ENCODE measurements at regions not wholly inside any gene's neighbourhood (a gene's known extent, or its start where the extent isn't known, plus 50 kb on each side); places are given as distances from the start of the nearest gene placed in this dataset.

- TF ChIP-seq POLR2A (IDR thresholded peaks at IDR 0.05; ENCODE audit: low read length) (no peak), GATA1 (IDR thresholded peaks at IDR 0.05; ENCODE audit: low read depth, low read length) (no peak)
These were observed 615.3 kb upstream of the MGMT start for GRCh38 chr10:128851726-128852125.

Data from erythroblast (primary cell).